GM23338 (cell line): ENCODE measurements at regions not wholly inside any gene's neighbourhood (a gene's known extent, or its start where the extent isn't known, plus 50 kb on each side); places are given as distances from the start of the nearest gene placed in this dataset.

Experiments used
- ATAC-seq: fragments of 200-7000 bp; cut with Tn5 transposase; 3 replicates; pipeline ENCODE4 v1.9.1; 2020
- DNase-seq: peaks from one replicate; pipeline ENCODE4 v3.0.0-alpha.2; 2015; ENCODE audit warnings: low spot score
- H2AFZ ChIP-seq: fragments of 200-600 bp; sonication (generic); 2 replicates; pipeline ENCODE4 v1.8.0; 2016; ENCODE audit warnings: antibody characterized with exemption, mild to moderate bottlenecking, moderate library complexity
- H3F3A ChIP-seq: fragments of 200-600 bp; sonication (generic); replicated peaks from 2 replicates; pipeline ENCODE4 v1.8.0; 2017; ENCODE audit warnings: antibody characterized with exemption, mixed run types, low read depth
- H3K27ac ChIP-seq: fragments of 200-600 bp; sonication (generic); 2 replicates; pipeline ENCODE4 v1.6.1; 2016; ENCODE audit warnings: low read depth
- H3K27me3 ChIP-seq: fragments of 200-600 bp; sonication (generic); 2 replicates; pipeline ENCODE4 v1.8.0; 2016; ENCODE audit warnings: mild to moderate bottlenecking, mixed run types, moderate library complexity; ENCODE audit not compliant: insufficient read depth
- H3K36me3 ChIP-seq: fragments of 200-600 bp; sonication (generic); 2 replicates; pipeline ENCODE4 v1.8.0; 2016; ENCODE audit warnings: mild to moderate bottlenecking; ENCODE audit not compliant: insufficient read depth
- H3K4me1 ChIP-seq: fragments of 200-600 bp; sonication (generic); 2 replicates; pipeline ENCODE4 v1.8.0; 2016; ENCODE audit warnings: mild to moderate bottlenecking, moderate library complexity; ENCODE audit not compliant: insufficient read depth
- H3K4me2 ChIP-seq: fragments of 200-600 bp; sonication (generic); 2 replicates; pipeline ENCODE4 v1.7.1; 2017; ENCODE audit warnings: mixed run types
- H3K4me3 ChIP-seq: fragments of 200-600 bp; sonication (generic); 2 replicates; pipeline ENCODE4 v1.6.1; 2016; ENCODE audit warnings: mixed run types
- H3K79me2 ChIP-seq: fragments of 200-600 bp; sonication (generic); replicated peaks from 2 replicates; pipeline ENCODE4 v1.8.0; 2017; ENCODE audit warnings: mild to moderate bottlenecking; ENCODE audit not compliant: insufficient read depth
- H3K9me2 ChIP-seq: fragments of 200-600 bp; sonication (generic); 2 replicates; pipeline ENCODE4 v1.8.0; 2017; ENCODE audit not compliant: insufficient read depth
- H4K20me1 ChIP-seq: fragments of 200-600 bp; sonication (generic); replicated peaks from 2 replicates; pipeline ENCODE4 v1.8.0; 2017; ENCODE audit warnings: mild to moderate bottlenecking; ENCODE audit not compliant: insufficient read depth
- H3K27ac Mint-ChIP-seq: 2 replicates; pipeline ENCODE4 v1.8.0; 2020; ENCODE audit warnings: inconsistent platforms, mild to moderate bottlenecking, moderate library complexity, mixed read lengths
- H3K27me3 Mint-ChIP-seq: 3 replicates; pipeline ENCODE4 v1.8.0; 2022; ENCODE audit warnings: low read depth, mild to moderate bottlenecking, moderate library complexity, mixed read lengths, inconsistent platforms; ENCODE audit not compliant: insufficient read depth, poor library complexity
- H3K36me3 Mint-ChIP-seq: 3 replicates; pipeline ENCODE4 v1.8.0; 2021; ENCODE audit warnings: low read depth, mild to moderate bottlenecking, inconsistent platforms, moderate library complexity, mixed read lengths
- H3K4me1 Mint-ChIP-seq: 3 replicates; pipeline ENCODE4 v1.8.0; 2020; ENCODE audit warnings: mild to moderate bottlenecking, inconsistent platforms, mixed read lengths
- H3K4me3 Mint-ChIP-seq: 3 replicates; pipeline ENCODE4 v1.8.0; 2021; ENCODE audit warnings: moderate library complexity, mild to moderate bottlenecking, inconsistent platforms, mixed read lengths
- H3K9me3 Mint-ChIP-seq: 3 replicates; pipeline ENCODE4 v1.8.0; 2020; ENCODE audit warnings: moderate library complexity, mild to moderate bottlenecking, inconsistent platforms, mixed read lengths
- CREB1 ChIP-seq: fragments of 250-450 bp; sonication (Bioruptor Pico); IDR thresholded peaks from 2 replicates; pipeline ENCODE4 v1.5.0; 2020; ENCODE audit warnings: low read depth, mild to moderate bottlenecking, moderate library complexity
- CTCF ChIP-seq, 2 experiments: fragments of 200-600 bp in 1 of 2; sonication (generic) in 1 of 2; conservative IDR thresholded peaks; 2 replicates each; pipeline versions ENCODE4 v1.5.1 to v1.6.1; 2016 to 2017; ENCODE audit warnings: antibody characterized with exemption in 2 of 2, low read depth in 2 of 2, mild to moderate bottlenecking in 2 of 2, moderate library complexity in 1 of 2
- ETS1 ChIP-seq: IDR thresholded peaks from 2 replicates; pipeline ENCODE4 v1.6.1; 2016; ENCODE audit warnings: antibody characterized with exemption
- EZH2 ChIP-seq: fragments of 200-600 bp; sonication (generic); IDR thresholded peaks from one replicate; pipeline ENCODE4 v1.8.0; 2017; ENCODE audit warnings: antibody characterized with exemption, mild to moderate bottlenecking, low read depth; ENCODE audit not compliant: unreplicated experiment
- EZH2phosphoT487 ChIP-seq: fragments of 200-600 bp; sonication (generic); IDR thresholded peaks from one replicate; pipeline ENCODE4 v1.8.1; 2018; ENCODE audit warnings: antibody characterized with exemption; ENCODE audit not compliant: unreplicated experiment
- JUNB ChIP-seq: IDR thresholded peaks from one replicate; pipeline ENCODE4 v1.6.1; 2016; ENCODE audit warnings: antibody characterized with exemption; ENCODE audit not compliant: unreplicated experiment
- NANOG ChIP-seq: IDR thresholded peaks from 2 replicates; pipeline ENCODE4 v1.6.1; 2016; ENCODE audit warnings: antibody characterized with exemption, borderline replicate concordance
- POLR2AphosphoS5 ChIP-seq: IDR thresholded peaks from 2 replicates; pipeline ENCODE4 v1.6.1; 2016; ENCODE audit warnings: antibody characterized with exemption, low read depth
- STAT1 ChIP-seq: IDR thresholded peaks from one replicate; pipeline ENCODE4 v1.6.1; 2016; ENCODE audit warnings: antibody characterized with exemption; ENCODE audit not compliant: unreplicated experiment
- ZNF114 ChIP-seq: fragments of 250-450 bp; sonication (Bioruptor Pico); IDR thresholded peaks from 2 replicates; pipeline ENCODE4 v1.5.0; 2020; ENCODE audit warnings: mild to moderate bottlenecking, moderate library complexity
- ZNF331 ChIP-seq: fragments of 250-450 bp; sonication (Bioruptor Pico); IDR thresholded peaks from 2 replicates; pipeline ENCODE4 v1.5.0; 2020; ENCODE audit warnings: low read depth, mild to moderate bottlenecking, moderate library complexity
- ZNF462 ChIP-seq: fragments of 250-450 bp; sonication (Bioruptor Pico); IDR thresholded peaks from 2 replicates; pipeline ENCODE4 v1.5.0; 2020; ENCODE audit warnings: mild to moderate bottlenecking, moderate library complexity

- TF ChIP-seq POLR2AphosphoS5: no peak
- no peak for TF ChIP-seq STAT1
- TF ChIP-seq ZNF114: no peak
- TF ChIP-seq ETS1: no peak
- no peak for TF ChIP-seq ZNF331
Observed at GRCh38 chr6:19694697-19695096, 142.5 kb upstream of the ID4 start (continued).

- Histone ChIP-seq H3K9me2 (no peaks in the 10 kb centered on the region), H3K4me3 (no peak overlapping the region), H3K4me1 (peaks cover 7% of the 10 kb centered on the region), H3F3A (no peaks in the 10 kb centered on the region), H3K36me3 (no peaks in the 10 kb centered on the region), H3K79me2 (no peaks in the 10 kb centered on the region), H3K27me3 (no peaks in the 10 kb centered on the region), H2AFZ (peak overlapping the region; percentile 1; the same call in 1 of the 2 replicates), H3K4me2 (no peak overlapping the region), H3K27ac (no peak overlapping the region), H4K20me1 (no peaks in the 10 kb centered on the region)
- H3K36me3 Mint-ChIP-seq: no peaks in the 10 kb centered on the region
- DNase-seq: no peak
- ATAC-seq: no peak
- peaks cover 14% of the 10 kb centered on the region for H3K4me1 Mint-ChIP-seq
- no peak overlapping the region for H3K4me3 Mint-ChIP-seq
- peaks cover 2% of the 10 kb centered on the region for H3K27me3 Mint-ChIP-seq
- TF ChIP-seq JUNB (no peak), ZNF114 (no peak), ZNF462 (no peak), ETS1 (no peak), POLR2AphosphoS5 (no peak), EZH2phosphoT487 (no peak), CREB1 (CRISPR knock-in tag) (no peak), ZNF331 (no peak), STAT1 (no peak), EZH2 (no peak), CTCF (conservative IDR thresholded peaks at IDR 0.05; ENCODE audit: low read depth in 2 of 2) (no peak), NANOG (no peak)
- H3K9me3 Mint-ChIP-seq: peaks cover 3% of the 10 kb centered on the region; the same call in 1 of the 3 replicates
- H3K27ac Mint-ChIP-seq: peak overlapping the region; percentile 9; the same call in 1 of the 2 replicates
Observed at GRCh38 chr6:19697744-19698290, 139.4 kb upstream of the ID4 start.
